ENCODE measurements at regions not wholly inside any gene's neighbourhood (a gene's known extent, or its start where the extent isn't known, plus 50 kb on each side); places are given as distances from the start of the nearest gene placed in this dataset.

- no peak for TF ChIP-seq KAT8 (IDR thresholded peaks at IDR 0.05; ENCODE audit: low read depth)
- no peak for TF ChIP-seq CTCF (IDR thresholded peaks at IDR 0.05 in 2 of 3, conservative IDR thresholded peaks at IDR 0.05 in 1 of 3; ENCODE audit: insufficient read depth in 2 of 3, low read depth in 1 of 3, low read length in 3 of 3)
- no peak for TF ChIP-seq HOMEZ (CRISPR knock-in tag; IDR thresholded peaks at IDR 0.05)
- no peak for TF ChIP-seq POLR2A (conservative IDR thresholded peaks at IDR 0.05)
- TF ChIP-seq E2F1 (CRISPR knock-in tag; IDR thresholded peaks at IDR 0.05) = no peak
- TF ChIP-seq NR2C2 (CRISPR knock-in tag; IDR thresholded peaks at IDR 0.05) = no peak
- no peak for TF ChIP-seq NR2C2 (tag; IDR thresholded peaks at IDR 0.05)
- TF ChIP-seq CBX2 (IDR thresholded peaks at IDR 0.05; ENCODE audit: insufficient read depth, low read length, poor library complexity, severe bottlenecking) = no peak
- TF ChIP-seq FOSL1 (tag; conservative IDR thresholded peaks at IDR 0.05) = no peak
- no peak for TF ChIP-seq MTA1 (IDR thresholded peaks at IDR 0.05; ENCODE audit: borderline replicate concordance)
- no peak for TF ChIP-seq ZBTB7A (IDR thresholded peaks at IDR 0.05; ENCODE audit: borderline replicate concordance, control insufficient read depth, low read depth, low read length)
- TF ChIP-seq ZNF431 (CRISPR knock-in tag; IDR thresholded peaks at IDR 0.05) = no peak
- no peak for TF ChIP-seq ATF2 (CRISPR knock-in tag; IDR thresholded peaks at IDR 0.05)
- TF ChIP-seq JUND (IDR thresholded peaks at IDR 0.05; ENCODE audit: borderline replicate concordance, low read depth, low read length) = no peak
- no peak for TF ChIP-seq JUND (tag; IDR thresholded peaks at IDR 0.05; ENCODE audit: borderline replicate concordance, low read depth, low read length)
- no peak for TF ChIP-seq FOS (IDR thresholded peaks at IDR 0.05; ENCODE audit: extremely low read depth, insufficient read length)
Measured at GRCh38 chr4:111143510-111143909, 520.6 kb upstream of the PITX2 start.
